ENCODE measurements at regions not wholly inside any gene's neighbourhood (a gene's known extent, or its start where the extent isn't known, plus 50 kb on each side); places are given as distances from the start of the nearest gene placed in this dataset.

DNA sequence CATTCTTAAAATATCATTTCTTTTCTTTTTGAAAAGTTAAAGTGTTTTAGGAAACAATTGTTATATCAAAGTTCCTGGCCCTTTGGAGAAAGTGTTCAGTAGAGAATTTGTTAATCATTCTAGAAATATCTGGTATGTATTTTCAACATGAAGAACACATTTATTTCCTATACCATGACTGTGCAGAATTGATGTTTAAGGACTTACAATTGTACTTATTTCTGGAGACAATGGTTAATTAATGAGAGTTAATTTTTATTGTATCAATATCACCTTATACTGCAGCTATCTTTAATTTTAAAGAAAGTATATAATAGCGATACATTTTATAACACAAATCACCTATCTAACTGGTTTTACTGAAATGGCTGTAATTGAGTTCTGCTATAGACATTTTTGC, 95.3 kb downstream of the TEX29 start:
- no peak overlapping the region for H2AFZ ChIP-seq
- H3K27me3 ChIP-seq (ENCODE audit: control insufficient read depth, insufficient read depth, low read length): no peaks in the 10 kb centered on the region
- no peaks in the 10 kb centered on the region for H3K9me3 ChIP-seq (ENCODE audit: control insufficient read depth, low read length)

DNA sequence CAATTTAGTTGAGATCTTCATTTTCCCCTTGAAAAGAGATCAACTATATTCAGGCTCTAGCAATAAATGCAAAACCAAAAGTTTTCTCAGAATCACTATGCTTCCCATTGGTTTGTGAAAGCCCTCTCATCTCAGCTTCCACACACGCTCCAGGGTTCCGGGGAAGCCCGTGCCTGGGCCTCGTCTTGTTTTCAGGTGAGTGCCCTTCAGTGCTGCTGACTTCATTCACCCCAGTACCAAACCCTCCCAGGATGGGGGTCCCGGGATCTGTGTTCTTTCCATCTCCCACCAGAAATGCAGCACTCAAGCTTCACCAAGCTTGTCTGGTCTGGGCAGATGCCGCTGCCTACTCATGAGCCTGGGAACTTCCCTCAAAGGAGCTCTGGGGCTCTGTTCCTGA, 97.7 kb downstream of the TEX29 start:
- Histone ChIP-seq H3K79me2 (no peaks in the 10 kb centered on the region), H3K4me2 (ENCODE audit: low read length) (no peak overlapping the region)

More for the DNA sequence above, 95.3 kb downstream of the TEX29 start:
- Histone ChIP-seq H3K9ac (no peak overlapping the region), H3K36me3 (ENCODE audit: control insufficient read depth, insufficient read depth, low read length) (no peaks in the 10 kb centered on the region), H3K4me2 (ENCODE audit: low read length) (no peak overlapping the region), H3K79me2 (no peaks in the 10 kb centered on the region), H3K4me3 (ENCODE audit: low read depth, low read length) (no peak overlapping the region), H3K4me1 (no peaks in the 10 kb centered on the region), H3K27ac (no peak overlapping the region)
- no peak for TF ChIP-seq CTCF (IDR thresholded peaks at IDR 0.05)

GRCh38 chr13:111420113-111420876, 99.9 kb downstream of the TEX29 start:
- no peak overlapping the region for H3K27ac ChIP-seq
- no peak overlapping the region for H3K4me2 ChIP-seq (ENCODE audit: low read length)
- no peak overlapping the region for H2AFZ ChIP-seq
- no peak overlapping the region for H3K9ac ChIP-seq
- TF ChIP-seq CTCF (IDR thresholded peaks at IDR 0.05): no peak
- H3K27me3 ChIP-seq (ENCODE audit: control insufficient read depth, insufficient read depth, low read length): no peaks in the 10 kb centered on the region
- no peaks in the 10 kb centered on the region for H3K79me2 ChIP-seq
- no peak overlapping the region for H3K4me3 ChIP-seq (ENCODE audit: low read depth, low read length)
- no peaks in the 10 kb centered on the region for H3K9me3 ChIP-seq (ENCODE audit: control insufficient read depth, low read length)
- no peaks in the 10 kb centered on the region for H3K36me3 ChIP-seq (ENCODE audit: control insufficient read depth, insufficient read depth, low read length)
- no peaks in the 10 kb centered on the region for H3K4me1 ChIP-seq

More for the DNA sequence above, 97.7 kb downstream of the TEX29 start:
- no peak overlapping the region for H3K9ac ChIP-seq
- no peak for TF ChIP-seq CTCF (IDR thresholded peaks at IDR 0.05)
- H3K36me3 ChIP-seq (ENCODE audit: control insufficient read depth, insufficient read depth, low read length): no peaks in the 10 kb centered on the region
- H2AFZ ChIP-seq: no peak overlapping the region
- H3K4me3 ChIP-seq (ENCODE audit: low read depth, low read length): no peak overlapping the region
- H3K9me3 ChIP-seq (ENCODE audit: control insufficient read depth, low read length): no peaks in the 10 kb centered on the region
- H3K4me1 ChIP-seq: no peaks in the 10 kb centered on the region
- H3K27ac ChIP-seq: no peak overlapping the region
- H3K27me3 ChIP-seq (ENCODE audit: control insufficient read depth, insufficient read depth, low read length): no peaks in the 10 kb centered on the region

GRCh38 chr13:111421216-111421615, 100.8 kb downstream of the TEX29 start:
- H3K4me1 ChIP-seq: no peaks in the 10 kb centered on the region
- H2AFZ ChIP-seq: no peak overlapping the region
- no peaks in the 10 kb centered on the region for H3K36me3 ChIP-seq (ENCODE audit: control insufficient read depth, insufficient read depth, low read length)
- no peak overlapping the region for H3K4me3 ChIP-seq (ENCODE audit: low read depth, low read length)
- no peak overlapping the region for H3K9ac ChIP-seq
- H3K4me2 ChIP-seq (ENCODE audit: low read length): no peak overlapping the region
- no peaks in the 10 kb centered on the region for H3K9me3 ChIP-seq (ENCODE audit: control insufficient read depth, low read length)
- no peaks in the 10 kb centered on the region for H3K27me3 ChIP-seq (ENCODE audit: control insufficient read depth, insufficient read depth, low read length)
- H3K27ac ChIP-seq: no peak overlapping the region
- H3K79me2 ChIP-seq: no peaks in the 10 kb centered on the region
- no peak for TF ChIP-seq CTCF (IDR thresholded peaks at IDR 0.05)

DNA sequence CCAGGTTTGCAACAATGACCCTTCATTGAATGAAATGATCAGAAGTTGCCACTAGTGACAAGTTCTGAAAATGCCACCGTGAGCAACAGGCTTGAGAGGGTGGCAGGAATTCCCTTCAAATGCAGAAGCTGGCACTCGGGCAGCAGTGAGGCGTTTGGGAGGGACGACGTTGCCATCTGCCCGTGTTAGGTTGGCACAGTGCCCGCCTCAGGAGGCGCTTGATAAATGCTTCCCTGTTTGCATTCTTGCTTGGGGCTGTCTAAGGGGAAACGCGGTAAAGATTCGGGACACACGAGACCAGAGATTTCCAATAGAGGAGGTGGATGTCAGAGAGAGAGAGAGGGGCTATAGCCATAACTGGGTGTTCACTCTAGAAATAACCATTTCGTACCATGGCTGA, 101.9 kb downstream of the TEX29 start:
- no peak overlapping the region for H3K4me3 ChIP-seq (ENCODE audit: low read depth, low read length)
- no peak overlapping the region for H3K4me2 ChIP-seq (ENCODE audit: low read length)
- no peaks in the 10 kb centered on the region for H3K79me2 ChIP-seq
- H3K27ac ChIP-seq: no peak overlapping the region
- no peak for TF ChIP-seq CTCF (IDR thresholded peaks at IDR 0.05)
- no peaks in the 10 kb centered on the region for H3K36me3 ChIP-seq (ENCODE audit: control insufficient read depth, insufficient read depth, low read length)
- no peak overlapping the region for H2AFZ ChIP-seq
- H3K4me1 ChIP-seq: no peaks in the 10 kb centered on the region
- H3K9ac ChIP-seq: no peak overlapping the region
- no peaks in the 10 kb centered on the region for H3K9me3 ChIP-seq (ENCODE audit: control insufficient read depth, low read length)
- H3K27me3 ChIP-seq (ENCODE audit: control insufficient read depth, insufficient read depth, low read length): no peaks in the 10 kb centered on the region
